ENCODE measurements at regions not wholly inside any gene's neighbourhood (a gene's known extent, or its start where the extent isn't known, plus 50 kb on each side); places are given as distances from the start of the nearest gene placed in this dataset.

DNA sequence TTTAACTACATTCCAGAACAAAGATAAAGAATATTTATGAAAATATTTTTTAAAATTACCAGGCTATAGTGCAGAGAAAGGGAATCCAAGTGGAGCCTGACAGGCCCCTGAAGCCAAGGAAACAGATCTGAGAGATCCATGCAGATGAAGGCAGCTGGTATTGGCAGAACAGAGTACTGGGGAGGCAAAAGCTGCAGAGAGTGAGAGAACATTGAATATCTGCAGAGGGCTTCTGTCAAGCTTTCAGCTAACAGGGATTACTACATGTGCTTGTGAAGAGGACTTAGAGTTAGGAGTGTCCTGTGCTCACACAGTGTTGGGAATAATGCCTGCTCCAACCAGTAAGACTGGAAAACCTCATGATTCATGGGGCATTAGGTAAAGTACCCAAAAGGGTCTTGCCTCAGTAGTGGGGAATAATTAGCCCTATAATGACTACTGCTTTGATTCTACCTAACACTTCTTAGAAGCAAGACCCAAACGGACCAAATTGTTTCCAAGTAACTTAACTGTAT lies 657.2 kb downstream of the DHX35 start:
- TF ChIP-seq EMX1 (CRISPR knock-in tag; IDR thresholded peaks at IDR 0.05) (no peak), HMGA2 (CRISPR knock-in tag; IDR thresholded peaks at IDR 0.05) (no peak), ATF2 (CRISPR knock-in tag; IDR thresholded peaks at IDR 0.05; ENCODE audit: borderline replicate concordance, low read depth) (no peak), ZBTB21 (CRISPR knock-in tag; IDR thresholded peaks at IDR 0.05; ENCODE audit: borderline replicate concordance) (no peak), NFYB (CRISPR knock-in tag; conservative IDR thresholded peaks at IDR 0.05; ENCODE audit: low read depth) (no peak), ATF3 (CRISPR knock-in tag; conservative IDR thresholded peaks at IDR 0.05) (no peak), ZNF416 (CRISPR knock-in tag; IDR thresholded peaks at IDR 0.05) (no peak), USF1 (CRISPR knock-in tag; IDR thresholded peaks at IDR 0.05) (no peak), GABPB1 (CRISPR knock-in tag; IDR thresholded peaks at IDR 0.05) (no peak)
- TF ChIP-seq, protein P1, sequence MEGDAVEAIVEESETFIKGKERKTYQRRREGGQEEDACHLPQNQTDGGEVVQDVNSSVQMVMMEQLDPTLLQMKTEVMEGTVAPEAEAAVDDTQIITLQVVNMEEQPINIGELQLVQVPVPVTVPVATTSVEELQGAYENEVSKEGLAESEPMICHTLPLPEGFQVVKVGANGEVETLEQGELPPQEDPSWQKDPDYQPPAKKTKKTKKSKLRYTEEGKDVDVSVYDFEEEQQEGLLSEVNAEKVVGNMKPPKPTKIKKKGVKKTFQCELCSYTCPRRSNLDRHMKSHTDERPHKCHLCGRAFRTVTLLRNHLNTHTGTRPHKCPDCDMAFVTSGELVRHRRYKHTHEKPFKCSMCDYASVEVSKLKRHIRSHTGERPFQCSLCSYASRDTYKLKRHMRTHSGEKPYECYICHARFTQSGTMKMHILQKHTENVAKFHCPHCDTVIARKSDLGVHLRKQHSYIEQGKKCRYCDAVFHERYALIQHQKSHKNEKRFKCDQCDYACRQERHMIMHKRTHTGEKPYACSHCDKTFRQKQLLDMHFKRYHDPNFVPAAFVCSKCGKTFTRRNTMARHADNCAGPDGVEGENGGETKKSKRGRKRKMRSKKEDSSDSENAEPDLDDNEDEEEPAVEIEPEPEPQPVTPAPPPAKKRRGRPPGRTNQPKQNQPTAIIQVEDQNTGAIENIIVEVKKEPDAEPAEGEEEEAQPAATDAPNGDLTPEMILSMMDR (IDR thresholded peaks at IDR 0.05) = no peak
- TF ChIP-seq, protein P2, sequence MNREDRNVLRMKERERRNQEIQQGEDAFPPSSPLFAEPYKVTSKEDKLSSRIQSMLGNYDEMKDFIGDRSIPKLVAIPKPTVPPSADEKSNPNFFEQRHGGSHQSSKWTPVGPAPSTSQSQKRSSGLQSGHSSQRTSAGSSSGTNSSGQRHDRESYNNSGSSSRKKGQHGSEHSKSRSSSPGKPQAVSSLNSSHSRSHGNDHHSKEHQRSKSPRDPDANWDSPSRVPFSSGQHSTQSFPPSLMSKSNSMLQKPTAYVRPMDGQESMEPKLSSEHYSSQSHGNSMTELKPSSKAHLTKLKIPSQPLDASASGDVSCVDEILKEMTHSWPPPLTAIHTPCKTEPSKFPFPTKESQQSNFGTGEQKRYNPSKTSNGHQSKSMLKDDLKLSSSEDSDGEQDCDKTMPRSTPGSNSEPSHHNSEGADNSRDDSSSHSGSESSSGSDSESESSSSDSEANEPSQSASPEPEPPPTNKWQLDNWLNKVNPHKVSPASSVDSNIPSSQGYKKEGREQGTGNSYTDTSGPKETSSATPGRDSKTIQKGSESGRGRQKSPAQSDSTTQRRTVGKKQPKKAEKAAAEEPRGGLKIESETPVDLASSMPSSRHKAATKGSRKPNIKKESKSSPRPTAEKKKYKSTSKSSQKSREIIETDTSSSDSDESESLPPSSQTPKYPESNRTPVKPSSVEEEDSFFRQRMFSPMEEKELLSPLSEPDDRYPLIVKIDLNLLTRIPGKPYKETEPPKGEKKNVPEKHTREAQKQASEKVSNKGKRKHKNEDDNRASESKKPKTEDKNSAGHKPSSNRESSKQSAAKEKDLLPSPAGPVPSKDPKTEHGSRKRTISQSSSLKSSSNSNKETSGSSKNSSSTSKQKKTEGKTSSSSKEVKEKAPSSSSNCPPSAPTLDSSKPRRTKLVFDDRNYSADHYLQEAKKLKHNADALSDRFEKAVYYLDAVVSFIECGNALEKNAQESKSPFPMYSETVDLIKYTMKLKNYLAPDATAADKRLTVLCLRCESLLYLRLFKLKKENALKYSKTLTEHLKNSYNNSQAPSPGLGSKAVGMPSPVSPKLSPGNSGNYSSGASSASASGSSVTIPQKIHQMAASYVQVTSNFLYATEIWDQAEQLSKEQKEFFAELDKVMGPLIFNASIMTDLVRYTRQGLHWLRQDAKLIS (CRISPR knock-in tag; IDR thresholded peaks at IDR 0.05; ENCODE audit: borderline replicate concordance) = no peak
- Mint-ChIP-seq H3K27me3 (ENCODE audit: low read depth) (no peaks in the 10 kb centered on the region; the same call in 1 of the 2 replicates), H3K4me3 (no peak overlapping the region), H3K36me3 (no peaks in the 10 kb centered on the region), H3K4me1 (0 out of 2 replicates have a peak, but pooled peaks cover 3% of the 10 kb centered on the region), H3K27ac (no peak overlapping the region), H3K9me3 (0 out of 2 replicates have a peak, but pooled peaks cover 3% of the 10 kb centered on the region)
- DNase-seq (ENCODE audit: low spot score) = no peak
- ATAC-seq = peak; percentile 48; the same call in 1 of the 2 replicates
- ChIA-PET POLR2A (no interaction called here), CTCF (interaction anchor here (1.4 kb wide), 1 partner anchor 350 kb away, joined by 5 read pairs; no protein-coding TSS in a partner anchor)

GRCh38 chr20:39611901-39612300 lies 649.8 kb downstream of the DHX35 start:
- POLR2A ChIA-PET = no interaction called here
- Mint-ChIP-seq H3K36me3 (no peaks in the 10 kb centered on the region), H3K27ac (no peak overlapping the region), H3K4me3 (no peak overlapping the region), H3K9me3 (peaks cover 27% of the 10 kb centered on the region), H3K4me1 (no peaks in the 10 kb centered on the region), H3K27me3 (ENCODE audit: low read depth) (peaks cover 17% of the 10 kb centered on the region)
- TF ChIP-seq ZNF671 (CRISPR knock-in tag; IDR thresholded peaks at IDR 0.05) = no peak
- no peak for TF ChIP-seq GABPB1 (CRISPR knock-in tag; IDR thresholded peaks at IDR 0.05)
- TF ChIP-seq, protein P3, sequence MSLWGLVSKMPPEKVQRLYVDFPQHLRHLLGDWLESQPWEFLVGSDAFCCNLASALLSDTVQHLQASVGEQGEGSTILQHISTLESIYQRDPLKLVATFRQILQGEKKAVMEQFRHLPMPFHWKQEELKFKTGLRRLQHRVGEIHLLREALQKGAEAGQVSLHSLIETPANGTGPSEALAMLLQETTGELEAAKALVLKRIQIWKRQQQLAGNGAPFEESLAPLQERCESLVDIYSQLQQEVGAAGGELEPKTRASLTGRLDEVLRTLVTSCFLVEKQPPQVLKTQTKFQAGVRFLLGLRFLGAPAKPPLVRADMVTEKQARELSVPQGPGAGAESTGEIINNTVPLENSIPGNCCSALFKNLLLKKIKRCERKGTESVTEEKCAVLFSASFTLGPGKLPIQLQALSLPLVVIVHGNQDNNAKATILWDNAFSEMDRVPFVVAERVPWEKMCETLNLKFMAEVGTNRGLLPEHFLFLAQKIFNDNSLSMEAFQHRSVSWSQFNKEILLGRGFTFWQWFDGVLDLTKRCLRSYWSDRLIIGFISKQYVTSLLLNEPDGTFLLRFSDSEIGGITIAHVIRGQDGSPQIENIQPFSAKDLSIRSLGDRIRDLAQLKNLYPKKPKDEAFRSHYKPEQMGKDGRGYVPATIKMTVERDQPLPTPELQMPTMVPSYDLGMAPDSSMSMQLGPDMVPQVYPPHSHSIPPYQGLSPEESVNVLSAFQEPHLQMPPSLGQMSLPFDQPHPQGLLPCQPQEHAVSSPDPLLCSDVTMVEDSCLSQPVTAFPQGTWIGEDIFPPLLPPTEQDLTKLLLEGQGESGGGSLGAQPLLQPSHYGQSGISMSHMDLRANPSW (CRISPR knock-in tag; conservative IDR thresholded peaks at IDR 0.05; ENCODE audit: low read depth) = no peak
- ATAC-seq (no peak), DNase-seq (ENCODE audit: low spot score) (no peak)
- CTCF ChIA-PET = no interaction called here

Data from WTC11 (cell line).